Body of pancreas (tissue), 4 donors: ENCODE measurements at regions not wholly inside any gene's neighbourhood (a gene's known extent, or its start where the extent isn't known, plus 50 kb on each side); places are given as distances from the start of the nearest gene placed in this dataset.

Experiments used
- CTCF ChIP-seq, 7 experiments: fragments of 450-650 bp in 4 of 7; fragments of 200-600 bp in 3 of 7; sonication (generic) in 3 of 7; IDR thresholded peaks; one replicate each; pipeline ENCODE4 v1.5.1; 2016 to 2019; ENCODE audit warnings: antibody characterized with exemption in 7 of 7
- POLR2A ChIP-seq, 3 donors: fragments of 450-650 bp; IDR thresholded peaks; one replicate each; pipeline ENCODE4 v1.6.1; 2016; ENCODE audit warnings: antibody characterized with exemption in 3 of 3, mild to moderate bottlenecking in 2 of 3

GRCh38 chr10:78658645-78659597, 409.8 kb upstream of the ZMIZ1 start:
- no peak for TF ChIP-seq CTCF (IDR thresholded peaks at IDR 0.05)
- no peak for TF ChIP-seq POLR2A (IDR thresholded peaks at IDR 0.05)
